Caco-2 (cell line): ENCODE measurements at regions not wholly inside any gene's neighbourhood (a gene's known extent, or its start where the extent isn't known, plus 50 kb on each side); places are given as distances from the start of the nearest gene placed in this dataset.

Experiments used
- BruUV-seq: library from RNA; stranded (reverse); fragments of 400-500 nt; replicated peaks from 2 replicates; lab custom pipeline; 2021; lab: Mats Ljungman, UMichigan
- CTCF ChIA-PET: fragments of 300-600 bp; sonication (Branson Sonifier 250); formaldehyde crosslinking; loops from one replicate; lab custom pipeline; 2022; ENCODE audit warnings: antibody characterized with exemption; lab: Charles Lee
- POLR2A ChIA-PET: fragments of 300-600 bp; sonication (Branson Sonifier 250); formaldehyde crosslinking; loops from one replicate; lab custom pipeline; 2022; ENCODE audit warnings: antibody characterized with exemption; lab: Charles Lee
- DNase-seq, 2 experiments: peaks; one replicate each; pipeline versions ENCODE4 v3.0.0 to v3.0.0-alpha.2; 2020 to 2022
- H3K27me3 ChIP-seq: replicated peaks from 2 replicates; pipeline ENCODE4 v1.6.0; 2011; ENCODE audit warnings: low read length; ENCODE audit not compliant: control insufficient read depth, insufficient read depth
- H3K36me3 ChIP-seq: 2 replicates; pipeline ENCODE4 v1.5.1; 2011; ENCODE audit warnings: low read length; ENCODE audit not compliant: control insufficient read depth, insufficient read depth
- H3K4me1 ChIP-seq: fragments of 250-450 bp; sonication (Bioruptor Pico); 2 replicates; pipeline ENCODE4 v1.5.1; 2020; ENCODE audit warnings: mild to moderate bottlenecking
- H3K4me3 ChIP-seq: 2 replicates; pipeline ENCODE4 v1.5.1; 2011; ENCODE audit warnings: low read depth, mild to moderate bottlenecking, control low read depth, low read length
- H3K9me3 ChIP-seq: fragments of 250-450 bp; sonication (Bioruptor Pico); 2 replicates; pipeline ENCODE4 v1.5.1; 2020; ENCODE audit warnings: mild to moderate bottlenecking, moderate library complexity
- H3K27ac Mint-ChIP-seq: one replicate; pipeline ENCODE4 v1.8.0; 2022; ENCODE audit warnings: mixed read lengths; ENCODE audit not compliant: unreplicated experiment
- H3K27me3 Mint-ChIP-seq: one replicate; pipeline ENCODE4 v1.8.0; 2022; ENCODE audit warnings: mixed read lengths; ENCODE audit not compliant: insufficient read depth, unreplicated experiment
- H3K36me3 Mint-ChIP-seq: one replicate; pipeline ENCODE4 v1.8.0; 2022; ENCODE audit warnings: mild to moderate bottlenecking, mixed read lengths; ENCODE audit not compliant: insufficient read depth, unreplicated experiment
- H3K4me1 Mint-ChIP-seq: one replicate; pipeline ENCODE4 v1.8.0; 2022; ENCODE audit warnings: low read depth, mixed read lengths; ENCODE audit not compliant: unreplicated experiment
- H3K4me3 Mint-ChIP-seq: one replicate; pipeline ENCODE4 v1.8.0; 2022; ENCODE audit warnings: mild to moderate bottlenecking, moderate library complexity, mixed read lengths; ENCODE audit not compliant: unreplicated experiment
- H3K9me3 Mint-ChIP-seq: one replicate; pipeline ENCODE4 v1.8.0; 2022; ENCODE audit warnings: mixed read lengths; ENCODE audit not compliant: unreplicated experiment
- intact Hi-C: fragments of 100-400 bp; cut with micrococcal nuclease; formaldehyde crosslinking; loops from one replicate; pipeline ENCODE4 v1.10.0; 2022; ENCODE audit not compliant: unreplicated experiment
- TF ChIP-seq, protein P1 (sequence below), 2 experiments: fragments of 200-600 bp in 1 of 2; IDR thresholded peaks; 1 replicate in 1 of 2; 2 replicates in 1 of 2; pipeline versions ENCODE4 v1.5.1 to v1.8.0; 2011 to 2022; ENCODE audit warnings: antibody characterized with exemption in 1 of 2, control low read depth in 1 of 2, inconsistent platforms in 1 of 2, low read depth in 1 of 2, low read length in 1 of 2, mild to moderate bottlenecking in 1 of 2, moderate library complexity in 1 of 2; ENCODE audit not compliant: insufficient read depth in 1 of 2, severe bottlenecking in 1 of 2, unreplicated experiment in 1 of 2

DNA sequence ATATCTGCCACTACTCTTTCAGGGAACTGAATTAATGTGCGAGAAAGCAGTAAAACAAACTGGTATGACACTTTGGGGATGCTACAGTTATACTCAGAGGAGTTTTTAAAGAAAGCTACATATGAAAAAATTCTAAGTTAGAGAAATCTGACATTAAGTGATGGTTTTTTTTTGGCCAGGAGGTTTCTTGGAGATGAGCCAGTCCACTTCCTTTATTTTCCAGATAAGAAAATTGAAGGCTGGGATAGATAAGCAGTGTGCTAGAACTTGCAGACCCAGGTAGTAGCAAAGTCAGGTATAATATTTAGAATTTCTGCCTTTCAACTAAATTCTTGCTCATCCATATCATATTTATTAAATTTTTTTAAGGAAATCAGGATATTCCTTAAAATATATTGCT is 106.8 kb downstream of the FAT4 start:
- no peaks in the 10 kb centered on the region for H3K36me3 ChIP-seq
- H3K4me3 ChIP-seq: no peak overlapping the region
- H3K27me3 ChIP-seq: no peaks in the 10 kb centered on the region
- intact Hi-C loops: no loop called here
- TF ChIP-seq, protein P1, sequence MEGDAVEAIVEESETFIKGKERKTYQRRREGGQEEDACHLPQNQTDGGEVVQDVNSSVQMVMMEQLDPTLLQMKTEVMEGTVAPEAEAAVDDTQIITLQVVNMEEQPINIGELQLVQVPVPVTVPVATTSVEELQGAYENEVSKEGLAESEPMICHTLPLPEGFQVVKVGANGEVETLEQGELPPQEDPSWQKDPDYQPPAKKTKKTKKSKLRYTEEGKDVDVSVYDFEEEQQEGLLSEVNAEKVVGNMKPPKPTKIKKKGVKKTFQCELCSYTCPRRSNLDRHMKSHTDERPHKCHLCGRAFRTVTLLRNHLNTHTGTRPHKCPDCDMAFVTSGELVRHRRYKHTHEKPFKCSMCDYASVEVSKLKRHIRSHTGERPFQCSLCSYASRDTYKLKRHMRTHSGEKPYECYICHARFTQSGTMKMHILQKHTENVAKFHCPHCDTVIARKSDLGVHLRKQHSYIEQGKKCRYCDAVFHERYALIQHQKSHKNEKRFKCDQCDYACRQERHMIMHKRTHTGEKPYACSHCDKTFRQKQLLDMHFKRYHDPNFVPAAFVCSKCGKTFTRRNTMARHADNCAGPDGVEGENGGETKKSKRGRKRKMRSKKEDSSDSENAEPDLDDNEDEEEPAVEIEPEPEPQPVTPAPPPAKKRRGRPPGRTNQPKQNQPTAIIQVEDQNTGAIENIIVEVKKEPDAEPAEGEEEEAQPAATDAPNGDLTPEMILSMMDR (IDR thresholded peaks at IDR 0.05; ENCODE audit: insufficient read depth in 1 of 2, low read depth in 1 of 2, low read length in 1 of 2, severe bottlenecking in 1 of 2, unreplicated experiment in 1 of 2): no peak
- no peaks in the 10 kb centered on the region for H3K4me1 Mint-ChIP-seq
- H3K9me3 Mint-ChIP-seq: peaks cover 9% of the 10 kb centered on the region
- no TSS peak for BruUV-seq
- CTCF ChIA-PET: no interaction called here
- H3K27ac Mint-ChIP-seq: no peak overlapping the region
- H3K9me3 ChIP-seq: no peaks in the 10 kb centered on the region
- H3K27me3 Mint-ChIP-seq: no peaks in the 10 kb centered on the region
- H3K36me3 Mint-ChIP-seq: no peaks in the 10 kb centered on the region
- POLR2A ChIA-PET: no interaction called here
- H3K4me3 Mint-ChIP-seq: no peak overlapping the region
- DNase-seq: no peak
- H3K4me1 ChIP-seq: no peaks in the 10 kb centered on the region

DNA sequence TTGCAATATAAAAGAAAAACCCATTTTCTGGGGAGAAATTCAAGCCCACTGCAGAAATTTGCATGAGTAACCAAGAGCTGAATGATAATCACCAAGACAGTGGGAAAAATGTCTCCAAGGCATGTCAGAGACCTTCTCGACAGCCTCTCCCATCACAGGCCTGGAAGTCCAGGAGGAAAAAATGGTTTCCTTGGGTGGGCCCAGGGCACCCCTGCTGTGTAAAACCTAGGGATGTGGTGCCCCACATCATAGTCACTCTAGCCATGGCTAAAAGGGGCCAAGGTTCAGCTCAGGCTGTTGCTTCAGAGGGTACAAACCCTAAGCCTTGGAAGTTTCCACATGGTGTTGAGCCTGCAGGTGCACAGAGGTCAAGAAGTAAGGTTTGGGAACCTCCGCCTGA is 108.4 kb downstream of the FAT4 start:
- H3K27ac Mint-ChIP-seq: no peak overlapping the region
- intact Hi-C loops: no loop called here
- H3K4me1 Mint-ChIP-seq: no peaks in the 10 kb centered on the region
- POLR2A ChIA-PET: no interaction called here
- H3K36me3 ChIP-seq: no peaks in the 10 kb centered on the region
- peaks cover 9% of the 10 kb centered on the region for H3K9me3 Mint-ChIP-seq
- TF ChIP-seq, protein P1 (IDR thresholded peaks at IDR 0.05; ENCODE audit: insufficient read depth in 1 of 2, low read depth in 1 of 2, low read length in 1 of 2, severe bottlenecking in 1 of 2, unreplicated experiment in 1 of 2): no peak
- CTCF ChIA-PET: no interaction called here
- H3K27me3 ChIP-seq: no peaks in the 10 kb centered on the region
- BruUV-seq: no TSS peak
- no peak overlapping the region for H3K4me3 ChIP-seq
- no peaks in the 10 kb centered on the region for H3K36me3 Mint-ChIP-seq
- no peaks in the 10 kb centered on the region for H3K9me3 ChIP-seq
- DNase-seq: no peak
- no peaks in the 10 kb centered on the region for H3K27me3 Mint-ChIP-seq
- no peaks in the 10 kb centered on the region for H3K4me1 ChIP-seq
- no peak overlapping the region for H3K4me3 Mint-ChIP-seq

DNA sequence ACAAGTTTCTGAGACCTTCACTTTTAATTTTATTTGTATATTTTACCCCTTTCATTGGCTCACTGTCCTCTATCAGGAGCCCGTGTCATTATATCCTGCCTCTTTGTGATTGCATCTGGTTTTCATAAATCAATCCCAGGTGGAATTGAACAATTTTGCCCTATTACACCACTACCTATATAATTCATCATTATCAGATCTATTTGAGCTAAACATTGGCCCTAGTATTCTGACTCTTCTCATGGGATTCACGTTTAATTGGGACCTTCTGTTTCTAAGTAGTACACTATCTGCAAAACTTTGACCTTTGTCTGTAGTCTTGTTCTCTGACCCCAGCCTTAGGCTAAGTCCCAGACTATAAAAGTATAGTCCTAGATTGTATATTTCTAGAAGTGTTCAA is 114.1 kb downstream of the FAT4 start:
- Histone ChIP-seq H3K27me3 (no peaks in the 10 kb centered on the region), H3K9me3 (no peaks in the 10 kb centered on the region), H3K4me3 (no peak overlapping the region), H3K36me3 (no peaks in the 10 kb centered on the region), H3K4me1 (no peaks in the 10 kb centered on the region)
- H3K36me3 Mint-ChIP-seq: no peaks in the 10 kb centered on the region
- CTCF ChIA-PET: no interaction called here
- no peaks in the 10 kb centered on the region for H3K4me1 Mint-ChIP-seq
- BruUV-seq: no TSS peak
- no peak for DNase-seq
- no peak overlapping the region for H3K27ac Mint-ChIP-seq
- POLR2A ChIA-PET: no interaction called here
- intact Hi-C loops: no loop called here
- TF ChIP-seq, protein P1 (IDR thresholded peaks at IDR 0.05; ENCODE audit: insufficient read depth in 1 of 2, low read depth in 1 of 2, low read length in 1 of 2, severe bottlenecking in 1 of 2, unreplicated experiment in 1 of 2): no peak
- no peaks in the 10 kb centered on the region for H3K27me3 Mint-ChIP-seq
- no peak overlapping the region for H3K4me3 Mint-ChIP-seq
- H3K9me3 Mint-ChIP-seq: no peaks in the 10 kb centered on the region
